ENCODE measurements at regions not wholly inside any gene's neighbourhood (a gene's known extent, or its start where the extent isn't known, plus 50 kb on each side); places are given as distances from the start of the nearest gene placed in this dataset.

DNA sequence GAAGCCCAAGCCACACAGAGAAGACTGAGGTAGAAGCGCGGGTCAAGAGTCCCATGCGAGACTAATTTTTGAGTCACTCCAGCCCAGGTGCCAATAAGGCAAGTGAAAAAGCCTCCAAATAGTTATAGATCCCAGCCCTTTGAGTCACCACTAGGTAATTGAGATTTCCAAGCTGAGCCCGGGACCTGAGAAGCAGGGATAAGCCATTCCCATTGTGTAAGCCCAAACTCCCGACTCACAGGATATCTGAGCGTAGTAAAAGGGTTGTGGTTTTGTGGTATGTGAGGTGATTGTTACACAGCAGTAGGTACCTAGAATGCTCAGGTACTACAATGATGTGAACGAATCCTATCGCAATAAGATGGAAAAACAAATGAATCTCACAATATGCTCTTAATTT is 560.7 kb downstream of the DSC3 start:
- H2AFZ ChIP-seq (ENCODE audit: low read length): no peak overlapping the region
- intact Hi-C loops (cut with micrococcal nuclease; ENCODE audit: unreplicated experiment) (no loop called here), in situ Hi-C loops (cut with HindIII; ENCODE audit: extremely low pct_ligation_motif_present, low pct_unique_long_range_greater_than_20kb) (no loop called here)
- CTCF ChIA-PET (ENCODE audit: low intra/inter-chr PET ratio, low total read pairs): no interaction called here
- no peak overlapping the region for H3K4me3 ChIP-seq (replicated peaks in 1 of 3; ENCODE audit: insufficient read depth in 1 of 3, low read depth in 2 of 3, low read length in 3 of 3)
- no peaks in the 10 kb centered on the region for H3K27me3 ChIP-seq (ENCODE audit: control insufficient read depth in 1 of 2, insufficient read depth in 2 of 2, low read length in 2 of 2)
- H3K27ac ChIP-seq (ENCODE audit: extremely low read length, insufficient read depth, low read length): no peak overlapping the region
- H3K9me3 ChIP-seq (ENCODE audit: low read length): no peaks in the 10 kb centered on the region
- no peaks in the 10 kb centered on the region for H3K4me1 ChIP-seq (ENCODE audit: insufficient read depth, low read length)
- TF ChIP-seq ZNF670 (CRISPR knock-in tag; IDR thresholded peaks at IDR 0.05; ENCODE audit: borderline replicate concordance) (no peak), HHEX (CRISPR knock-in tag; IDR thresholded peaks at IDR 0.05) (no peak), ZNF652 (CRISPR knock-in tag; IDR thresholded peaks at IDR 0.05; ENCODE audit: borderline replicate concordance, low read depth) (no peak), SYNCRIP (IDR thresholded peaks at IDR 0.05; ENCODE audit: insufficient read depth, low read depth, low read length) (no peak), SKI (IDR thresholded peaks at IDR 0.05; ENCODE audit: partially characterized antibody) (no peak), SP4 (CRISPR knock-in tag; IDR thresholded peaks at IDR 0.05) (no peak), YEATS4 (CRISPR knock-in tag; IDR thresholded peaks at IDR 0.05; ENCODE audit: borderline replicate concordance) (no peak), ZFP36L1 (CRISPR knock-in tag; IDR thresholded peaks at IDR 0.05) (no peak), JUNB (CRISPR knock-in tag; IDR thresholded peaks at IDR 0.05; ENCODE audit: borderline replicate concordance) (no peak), ZNF280D (CRISPR knock-in tag; IDR thresholded peaks at IDR 0.05) (no peak)
- FAIRE-seq: no peak
- 38% methylated on average over 8 of the region's 8 CpGs for WGBS (ENCODE audit: low lambda C conversion rate)
- no peak overlapping the region for H3K4me2 ChIP-seq (ENCODE audit: low read depth, low read length)
- BruUV-seq (replicated peaks): no TSS peak
- DNase-seq (ENCODE audit: low spot score): no peak
- H3K9ac ChIP-seq (ENCODE audit: insufficient read depth, low read depth, low read length): no peak overlapping the region
- H4K20me1 ChIP-seq (ENCODE audit: insufficient read depth, low read length): no peaks in the 10 kb centered on the region
- POLR2A ChIA-PET: no interaction called here
- no peak for ATAC-seq
- H3K36me3 ChIP-seq (replicated peaks in 1 of 2; ENCODE audit: control insufficient read depth in 1 of 2, insufficient read depth in 2 of 2, low read length in 2 of 2): no peaks in the 10 kb centered on the region
- H3K79me2 ChIP-seq (ENCODE audit: insufficient read depth, low read length): no peaks in the 10 kb centered on the region
